Neural cell (in vitro differentiated cells): ENCODE measurements at regions not wholly inside any gene's neighbourhood (a gene's known extent, or its start where the extent isn't known, plus 50 kb on each side); places are given as distances from the start of the nearest gene placed in this dataset.

Experiments used
- H2AFZ ChIP-seq: fragments of 200-600, 300-800 bp; sonication (generic), shearing (Covaris generic); 2 replicates; pipeline ENCODE4 v1.6.0; 2014; ENCODE audit warnings: low read depth, mild to moderate bottlenecking, antibody characterized with exemption, low read length, moderate library complexity
- H3F3A ChIP-seq: fragments of 200-600 bp; shearing (Covaris generic); 2 replicates; pipeline ENCODE4 v1.6.1; 2016; ENCODE audit warnings: mild to moderate bottlenecking, moderate library complexity, mixed read lengths, antibody characterized with exemption, low read length; ENCODE audit not compliant: insufficient read depth, poor library complexity, severe bottlenecking
- H3K27ac ChIP-seq: fragments of 200-600, 300-800 bp; sonication (generic), shearing (Covaris generic); 2 replicates; pipeline ENCODE4 v1.5.1; 2014; ENCODE audit warnings: mild to moderate bottlenecking, low read length, moderate library complexity
- H3K27me3 ChIP-seq: fragments of 300-800, 200-600 bp; sonication (generic), shearing (Covaris generic); 2 replicates; pipeline ENCODE4 v1.6.0; 2014; ENCODE audit warnings: mild to moderate bottlenecking, low read depth, low read length, moderate library complexity; ENCODE audit not compliant: insufficient read depth
- H3K36me3 ChIP-seq: fragments of 300-800, 200-600 bp; sonication (generic), shearing (Covaris generic); 2 replicates; pipeline ENCODE4 v1.5.1; 2014; ENCODE audit warnings: mild to moderate bottlenecking, antibody characterized with exemption, low read length, moderate library complexity; ENCODE audit not compliant: insufficient read depth
- H3K4me2 ChIP-seq: fragments of 300-800, 200-600 bp; sonication (generic), shearing (Covaris generic); 2 replicates; pipeline ENCODE4 v1.6.0; 2014; ENCODE audit warnings: mild to moderate bottlenecking, low read length
- H3K4me3 ChIP-seq: fragments of 300-800, 200-600 bp; sonication (generic), shearing (Covaris generic); 2 replicates; pipeline ENCODE4 v1.5.1; 2014; ENCODE audit warnings: mild to moderate bottlenecking, low read length, moderate library complexity
- H3K79me2 ChIP-seq: fragments of 200-600 bp; shearing (Covaris generic); replicated peaks from 2 replicates; pipeline ENCODE4 v1.6.0; 2014; ENCODE audit warnings: mild to moderate bottlenecking, low read length, moderate library complexity; ENCODE audit not compliant: insufficient read depth
- H3K9ac ChIP-seq: fragments of 300-800, 200-600 bp; sonication (generic), shearing (Covaris generic); 2 replicates; pipeline ENCODE4 v1.6.1; 2016; ENCODE audit warnings: mild to moderate bottlenecking, low read length, mixed read lengths
- H3K9me2 ChIP-seq: fragments of 200-600 bp; shearing (Covaris generic); 2 replicates; pipeline ENCODE4 v1.6.1; 2016; ENCODE audit warnings: mild to moderate bottlenecking, low read length, mixed read lengths; ENCODE audit not compliant: insufficient read depth
- H3K9me3 ChIP-seq: fragments of 200-600, 300-800 bp; sonication (generic), shearing (Covaris generic); 2 replicates; pipeline ENCODE4 v1.6.1; 2016; ENCODE audit warnings: mild to moderate bottlenecking, mixed run types, low read length, moderate library complexity, mixed read lengths
- H4K20me1 ChIP-seq: fragments of 200-600 bp; shearing (Covaris generic); 2 replicates; pipeline ENCODE4 v1.6.1; 2016; ENCODE audit warnings: mild to moderate bottlenecking, mixed run types; ENCODE audit not compliant: insufficient read depth
- CTCF ChIP-seq: fragments of 450-650 bp; IDR thresholded peaks from 2 replicates; pipeline ENCODE4 v1.5.1; 2014; ENCODE audit warnings: antibody characterized with exemption, mild to moderate bottlenecking, moderate library complexity; ENCODE audit not compliant: poor library complexity, severe bottlenecking
- EP300 ChIP-seq: fragments of 450-650 bp; conservative IDR thresholded peaks from 2 replicates; pipeline ENCODE4 v1.6.1; 2014; ENCODE audit warnings: antibody characterized with exemption, mild to moderate bottlenecking, moderate library complexity; ENCODE audit not compliant: poor library complexity, severe bottlenecking
- EZH2 ChIP-seq: fragments of 200-600, 300-800 bp; shearing (Covaris generic), sonication (generic); IDR thresholded peaks from 2 replicates; pipeline ENCODE4 v1.6.1; 2014; ENCODE audit warnings: antibody characterized with exemption, low read length, borderline replicate concordance, mild to moderate bottlenecking; ENCODE audit not compliant: insufficient read depth, poor library complexity, severe bottlenecking
- MXI1 ChIP-seq: fragments of 450-650 bp; conservative IDR thresholded peaks from 2 replicates; pipeline ENCODE4 v1.6.1; 2014; ENCODE audit warnings: antibody characterized with exemption, mild to moderate bottlenecking; ENCODE audit not compliant: poor library complexity, severe bottlenecking
- POLR2AphosphoS5 ChIP-seq: IDR thresholded peaks from 2 replicates; pipeline ENCODE4 v1.6.1; 2012
- RAD21 ChIP-seq: fragments of 450-650 bp; conservative IDR thresholded peaks from 2 replicates; pipeline ENCODE4 v1.6.1; 2014; ENCODE audit warnings: antibody characterized with exemption, mild to moderate bottlenecking, moderate library complexity
- SMC3 ChIP-seq: fragments of 450-650 bp; conservative IDR thresholded peaks from 2 replicates; pipeline ENCODE4 v1.6.1; 2014; ENCODE audit warnings: antibody characterized with exemption, mild to moderate bottlenecking, moderate library complexity; ENCODE audit not compliant: poor library complexity
- TAF1 ChIP-seq: IDR thresholded peaks from 2 replicates; pipeline ENCODE4 v1.6.1; 2012; ENCODE audit warnings: low read depth
- TF ChIP-seq, protein P1 (sequence below): IDR thresholded peaks from 2 replicates; pipeline ENCODE4 v1.6.1; 2012; ENCODE audit warnings: borderline replicate concordance

DNA sequence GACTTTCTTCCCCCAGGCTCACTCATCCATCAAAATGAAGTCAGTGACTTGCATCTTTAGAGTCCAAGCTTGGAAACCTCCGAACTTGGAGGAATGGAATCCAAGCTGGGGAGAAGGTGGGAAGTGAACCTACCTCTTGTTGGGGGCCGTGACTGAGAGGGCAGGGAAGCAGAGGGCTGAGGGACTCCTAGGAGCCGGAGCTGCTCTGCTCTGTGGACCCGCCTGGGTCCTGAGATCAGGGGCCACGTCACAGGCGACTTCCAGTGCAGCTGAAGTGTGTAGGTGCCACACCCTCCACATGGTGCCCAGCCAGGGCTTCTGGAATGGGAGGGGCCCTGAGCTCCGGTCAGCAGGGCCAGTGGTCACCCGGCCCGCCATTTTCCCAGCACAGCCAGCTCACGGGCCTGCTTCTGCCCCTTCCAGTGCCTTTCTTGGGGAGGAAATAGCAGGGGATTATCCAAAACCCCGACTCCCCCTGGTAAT lies 63.4 kb upstream of the OTOS start (continued):
- TF ChIP-seq, protein P1, sequence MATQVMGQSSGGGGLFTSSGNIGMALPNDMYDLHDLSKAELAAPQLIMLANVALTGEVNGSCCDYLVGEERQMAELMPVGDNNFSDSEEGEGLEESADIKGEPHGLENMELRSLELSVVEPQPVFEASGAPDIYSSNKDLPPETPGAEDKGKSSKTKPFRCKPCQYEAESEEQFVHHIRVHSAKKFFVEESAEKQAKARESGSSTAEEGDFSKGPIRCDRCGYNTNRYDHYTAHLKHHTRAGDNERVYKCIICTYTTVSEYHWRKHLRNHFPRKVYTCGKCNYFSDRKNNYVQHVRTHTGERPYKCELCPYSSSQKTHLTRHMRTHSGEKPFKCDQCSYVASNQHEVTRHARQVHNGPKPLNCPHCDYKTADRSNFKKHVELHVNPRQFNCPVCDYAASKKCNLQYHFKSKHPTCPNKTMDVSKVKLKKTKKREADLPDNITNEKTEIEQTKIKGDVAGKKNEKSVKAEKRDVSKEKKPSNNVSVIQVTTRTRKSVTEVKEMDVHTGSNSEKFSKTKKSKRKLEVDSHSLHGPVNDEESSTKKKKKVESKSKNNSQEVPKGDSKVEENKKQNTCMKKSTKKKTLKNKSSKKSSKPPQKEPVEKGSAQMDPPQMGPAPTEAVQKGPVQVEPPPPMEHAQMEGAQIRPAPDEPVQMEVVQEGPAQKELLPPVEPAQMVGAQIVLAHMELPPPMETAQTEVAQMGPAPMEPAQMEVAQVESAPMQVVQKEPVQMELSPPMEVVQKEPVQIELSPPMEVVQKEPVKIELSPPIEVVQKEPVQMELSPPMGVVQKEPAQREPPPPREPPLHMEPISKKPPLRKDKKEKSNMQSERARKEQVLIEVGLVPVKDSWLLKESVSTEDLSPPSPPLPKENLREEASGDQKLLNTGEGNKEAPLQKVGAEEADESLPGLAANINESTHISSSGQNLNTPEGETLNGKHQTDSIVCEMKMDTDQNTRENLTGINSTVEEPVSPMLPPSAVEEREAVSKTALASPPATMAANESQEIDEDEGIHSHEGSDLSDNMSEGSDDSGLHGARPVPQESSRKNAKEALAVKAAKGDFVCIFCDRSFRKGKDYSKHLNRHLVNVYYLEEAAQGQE: no peak
- TF ChIP-seq POLR2AphosphoS5 (no peak), EP300 (no peak), TAF1 (no peak), RAD21 (no peak)

GRCh38 chr2:240204431-240205276 lies 64.2 kb upstream of the OTOS start:
- Histone ChIP-seq H3K4me3 (no peak overlapping the region), H4K20me1 (no peaks in the 10 kb centered on the region), H3F3A (no peaks in the 10 kb centered on the region), H2AFZ (no peak overlapping the region), H3K27ac (no peak overlapping the region), H3K9me2 (no peaks in the 10 kb centered on the region), H3K9ac (no peak overlapping the region), H3K36me3 (no peaks in the 10 kb centered on the region), H3K4me2 (no peak overlapping the region), H3K9me3 (no peaks in the 10 kb centered on the region), H3K79me2 (no peaks in the 10 kb centered on the region), H3K27me3 (no peaks in the 10 kb centered on the region)
- TF ChIP-seq CTCF (no peak), TAF1 (no peak), MXI1 (no peak), EP300 (no peak), POLR2AphosphoS5 (no peak), EZH2 (no peak), RAD21 (no peak), SMC3 (no peak)
- TF ChIP-seq, protein P1: no peak
